GM18511 (cell line): ENCODE measurements at regions not wholly inside any gene's neighbourhood (a gene's known extent, or its start where the extent isn't known, plus 50 kb on each side); places are given as distances from the start of the nearest gene placed in this dataset.
A peak's percentile ranks its signal among the peaks of the same experiment; 100 is the strongest.

Experiments used
- ATAC-seq: cut with Tn5 transposase; IDR thresholded peaks from one replicate; pipeline ENCODE4 v1.9.1; 2021; ENCODE audit warnings: mild to moderate bottlenecking, moderate library complexity; ENCODE audit not compliant: unreplicated experiment

GRCh38 chr5:173689737-173690360 lies 73.4 kb upstream of the BOD1 start:
- peak; percentile 69 for ATAC-seq

DNA sequence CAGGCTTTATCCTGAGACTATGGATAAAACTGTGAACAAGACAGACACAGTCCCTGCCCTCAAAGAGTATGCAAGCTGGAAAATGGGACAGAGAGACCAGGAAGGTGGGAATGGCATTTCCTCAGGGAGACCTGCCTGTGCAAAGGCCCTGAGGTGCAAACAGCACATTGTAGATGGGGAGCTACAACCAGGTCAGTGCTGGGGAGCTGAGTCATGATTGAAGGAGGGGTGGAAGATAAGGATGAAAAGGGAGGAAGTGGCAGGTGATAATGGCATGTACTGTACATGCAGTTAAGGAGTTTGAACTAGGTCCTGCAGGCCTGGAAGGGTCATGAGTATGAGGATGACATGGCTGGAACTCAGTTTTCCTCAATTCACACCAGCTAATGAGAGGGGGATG lies 75.5 kb upstream of the BOD1 start:
- ATAC-seq = no peak

- ATAC-seq = no peak
These were observed 77.2 kb upstream of the BOD1 start for GRCh38 chr5:173693670-173694069.

- ATAC-seq = no peak
These were observed 79.8 kb upstream of the BOD1 start for GRCh38 chr5:173696216-173696615.

DNA sequence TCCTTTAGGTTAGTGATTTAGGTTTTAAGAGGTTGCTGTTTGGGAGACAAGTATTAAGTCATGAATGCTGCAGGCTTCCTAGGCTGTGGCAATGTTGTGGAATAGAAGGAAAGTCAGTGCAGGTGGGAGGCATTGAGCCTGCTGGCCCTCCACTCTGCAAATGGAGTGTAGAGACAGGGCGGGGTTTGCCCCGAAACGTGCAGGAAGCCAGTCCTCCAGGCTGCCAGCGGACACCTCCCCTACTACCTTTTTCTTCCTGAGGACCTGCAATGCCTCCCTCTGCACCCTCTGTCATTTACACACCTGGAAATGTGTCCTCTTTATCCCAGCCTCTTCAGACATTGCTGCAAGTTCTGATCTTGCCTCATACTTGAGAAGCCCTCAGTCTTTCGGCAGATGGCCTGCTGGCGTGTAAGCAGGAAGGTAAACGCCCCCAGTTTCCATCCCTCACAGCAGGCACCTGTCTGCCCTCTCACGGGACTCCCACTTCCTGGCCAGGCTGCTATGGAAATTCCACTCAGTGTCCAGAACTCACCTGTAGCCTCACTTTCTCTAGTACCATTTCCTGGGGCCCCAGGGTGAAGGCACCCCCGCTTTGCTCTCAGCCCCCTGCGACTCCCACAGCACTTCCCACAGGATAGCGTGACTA lies 81.6 kb upstream of the BOD1 start:
- no peak for ATAC-seq

DNA sequence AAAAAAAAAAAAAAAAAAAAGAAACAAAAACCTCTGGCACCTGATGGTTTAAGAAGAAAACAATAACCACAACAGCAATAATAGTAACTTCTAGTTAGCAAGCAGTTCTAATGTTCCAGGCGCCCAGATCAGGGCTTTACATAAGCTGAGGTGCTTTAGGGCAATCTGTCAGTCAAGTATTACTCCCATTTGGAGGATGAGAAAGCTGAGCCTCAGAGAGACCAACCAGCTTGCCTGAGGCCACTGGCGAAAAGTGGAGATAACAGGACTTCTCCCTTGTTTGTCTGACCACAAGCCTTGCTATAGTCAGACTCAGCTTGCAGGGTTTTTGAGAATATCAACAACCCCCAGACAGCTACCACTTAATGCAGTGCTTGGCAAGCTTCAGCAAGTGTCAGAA lies 83.5 kb upstream of the BOD1 start:
- no peak for ATAC-seq

DNA sequence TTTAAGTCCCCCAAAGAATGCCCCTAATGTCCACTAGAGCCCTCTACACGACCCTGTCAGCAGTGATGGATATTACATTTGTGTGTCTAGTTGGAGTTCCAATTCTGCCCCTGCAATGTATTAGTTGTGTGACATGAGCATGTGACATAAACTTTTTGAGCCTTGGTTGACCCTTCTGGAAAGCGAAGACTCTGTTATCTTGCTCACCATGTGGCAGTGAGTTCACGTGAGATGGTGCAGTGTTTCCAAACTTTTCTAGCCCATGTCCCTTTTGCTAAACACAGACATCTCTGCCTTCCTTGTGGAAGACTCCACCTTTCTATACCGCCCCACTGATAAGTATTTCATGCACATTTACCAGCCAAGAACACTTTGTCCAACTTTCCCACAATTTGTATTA lies 87.0 kb upstream of the BOD1 start:
- ATAC-seq = no peak

DNA sequence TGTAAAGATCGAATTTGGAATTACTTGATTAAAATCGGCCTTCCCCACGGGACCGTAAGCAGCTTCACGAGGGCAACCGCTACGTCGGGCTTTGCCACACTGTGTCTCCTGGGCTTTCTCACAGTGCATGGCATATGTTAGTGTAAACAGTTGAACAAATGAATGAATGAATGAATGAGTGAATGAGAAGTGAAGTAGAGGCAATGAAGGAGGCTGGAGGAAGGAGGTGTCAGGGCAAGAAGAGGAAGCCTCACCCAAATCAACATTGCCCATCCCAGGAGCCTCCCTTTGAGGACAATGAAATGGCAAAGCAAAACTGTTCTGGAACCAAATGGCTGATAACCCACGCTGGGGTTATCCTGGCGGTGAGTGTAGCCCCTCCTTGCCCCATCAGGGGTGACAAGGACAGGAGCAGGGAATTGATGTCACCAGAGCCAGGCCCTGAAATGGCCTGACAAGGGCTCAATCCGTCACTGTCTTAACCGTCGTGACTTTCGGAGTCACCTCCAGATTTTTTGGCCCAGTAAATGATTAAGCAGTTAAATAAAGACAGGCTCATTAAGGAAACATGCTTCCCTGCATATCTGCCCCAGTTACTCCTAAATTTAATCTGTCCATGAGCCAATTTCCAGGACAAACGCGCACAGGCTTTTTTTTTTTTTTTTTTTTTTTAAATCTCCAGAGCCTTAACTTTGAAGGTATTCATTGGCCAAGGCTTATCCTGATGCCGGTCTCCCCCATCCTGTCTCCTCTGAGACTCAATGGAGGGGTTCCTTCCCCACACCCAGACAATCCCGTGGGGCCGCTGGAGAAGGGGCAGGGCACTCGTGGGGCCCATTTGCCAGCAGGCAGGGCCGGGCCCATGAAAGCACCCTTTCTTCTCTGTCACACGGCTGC lies 88.4 kb upstream of the BOD1 start:
- no peak for ATAC-seq

DNA sequence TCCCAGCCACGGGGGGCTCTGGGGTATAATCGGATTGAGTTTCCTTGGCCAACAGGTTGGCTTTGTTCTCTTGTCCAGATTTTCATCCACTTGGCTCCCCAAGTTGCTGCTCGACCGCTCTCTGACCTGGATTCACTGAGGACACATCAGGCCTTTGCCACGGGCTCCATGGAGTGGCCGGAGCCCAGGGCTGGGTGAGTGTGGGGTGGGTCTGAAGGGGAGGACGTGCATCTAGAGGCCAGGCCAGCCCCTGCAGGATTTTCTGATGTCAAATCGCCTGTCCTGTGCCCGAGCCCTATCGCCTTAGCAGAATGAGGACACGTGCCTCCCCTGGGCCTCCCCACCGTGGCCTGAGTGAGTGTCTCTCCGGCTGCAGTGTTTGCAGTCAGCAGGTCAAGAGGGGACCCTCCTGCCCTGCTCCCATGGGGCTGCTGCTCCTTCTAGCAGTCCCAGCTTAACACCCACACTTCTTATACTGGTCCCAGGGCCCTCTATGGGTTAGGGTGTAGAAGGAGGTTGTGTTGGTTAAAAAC lies 89.1 kb upstream of the BOD1 start:
- no peak for ATAC-seq

DNA sequence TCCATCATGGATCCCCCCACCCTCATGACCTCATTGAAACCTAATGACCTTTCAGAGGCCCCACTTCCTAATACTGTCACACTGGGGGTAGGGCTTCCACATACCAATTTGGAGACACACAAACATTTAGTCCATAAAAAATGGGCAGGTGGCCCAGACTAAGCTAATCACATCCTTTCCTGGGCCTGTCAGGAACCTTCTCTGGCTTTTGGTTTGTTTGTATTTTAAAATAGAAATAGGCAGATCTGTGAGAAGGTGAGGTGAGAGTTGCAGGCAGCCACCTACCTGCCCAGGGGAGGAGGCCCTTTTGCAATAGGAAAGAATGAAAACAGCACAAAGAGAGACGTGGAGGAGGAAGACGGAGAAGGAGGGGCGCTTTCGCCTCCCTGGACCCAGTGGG lies 90.2 kb upstream of the BOD1 start:
- no peak for ATAC-seq

GRCh38 chr5:173707392-173707791 lies 90.9 kb upstream of the BOD1 start:
- ATAC-seq = peak; percentile 89

GRCh38 chr5:173709145-173709544 lies 92.7 kb upstream of the BOD1 start:
- ATAC-seq = no peak

DNA sequence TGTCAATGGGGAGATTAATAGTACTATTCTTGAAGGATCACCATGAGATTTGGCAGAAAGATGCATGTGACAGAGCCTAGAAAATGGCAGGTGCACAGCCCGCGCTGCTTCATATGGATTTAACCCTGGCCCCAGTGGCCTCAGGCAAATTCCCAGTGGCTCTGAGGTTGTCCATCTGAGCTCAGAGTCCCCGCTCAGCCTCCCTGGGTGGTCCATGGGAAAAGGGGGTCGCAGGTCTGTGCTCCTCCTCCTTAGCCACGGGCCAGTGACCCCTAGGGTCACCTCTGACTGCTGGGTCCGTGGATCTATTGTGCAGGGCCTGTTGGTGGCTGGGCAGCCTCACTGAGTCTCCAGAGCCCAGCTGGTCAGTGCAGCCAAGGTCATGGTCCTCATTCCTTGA lies 93.3 kb upstream of the BOD1 start:
- ATAC-seq = no peak

DNA sequence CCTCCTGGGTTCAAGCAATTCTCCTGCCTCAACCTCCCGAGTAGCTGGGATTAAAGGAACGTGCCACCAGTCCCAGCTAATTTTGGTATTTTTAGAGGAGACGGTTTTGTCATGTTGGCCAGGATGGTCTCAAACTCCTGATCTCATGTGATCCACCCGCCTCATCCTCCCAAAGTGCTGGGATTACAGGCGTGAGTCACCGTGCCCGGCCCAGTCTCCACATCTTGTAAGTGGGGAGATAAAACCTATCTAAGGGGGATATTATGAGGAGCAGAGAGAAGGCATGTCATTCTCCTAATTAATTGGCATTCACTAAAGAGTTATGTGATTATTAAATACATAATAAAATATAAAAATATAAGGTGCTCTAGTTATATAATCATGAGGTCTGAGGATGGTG lies 94.1 kb upstream of the BOD1 start:
- ATAC-seq = no peak

- no peak for ATAC-seq
These were observed 95.0 kb upstream of the BOD1 start for GRCh38 chr5:173711466-173711865.

- ATAC-seq = no peak
These were observed 96.2 kb upstream of the BOD1 start for GRCh38 chr5:173712609-173713175.

- no peak for ATAC-seq
These were observed 98.3 kb upstream of the BOD1 start for GRCh38 chr5:173714551-173715428.

DNA sequence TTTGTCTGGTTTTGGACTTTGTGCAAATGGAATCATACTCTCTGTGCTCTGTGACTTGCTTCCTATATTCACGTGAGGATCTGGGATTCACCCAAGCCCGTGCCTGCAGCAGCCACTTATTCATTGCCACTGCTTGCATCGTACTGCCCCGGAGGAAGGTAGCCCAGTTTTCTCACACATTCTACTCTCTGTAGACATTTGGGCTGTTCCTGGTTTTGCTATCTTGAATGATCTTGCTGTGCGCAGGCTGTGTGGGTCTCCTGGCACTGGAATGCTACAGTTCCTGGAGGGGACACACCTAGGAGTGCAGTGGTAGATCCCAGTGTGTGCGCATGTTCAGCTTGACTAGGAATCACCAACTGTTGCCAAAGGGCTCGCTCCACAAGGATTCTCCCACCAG lies 99.2 kb upstream of the BOD1 start:
- ATAC-seq = no peak

DNA sequence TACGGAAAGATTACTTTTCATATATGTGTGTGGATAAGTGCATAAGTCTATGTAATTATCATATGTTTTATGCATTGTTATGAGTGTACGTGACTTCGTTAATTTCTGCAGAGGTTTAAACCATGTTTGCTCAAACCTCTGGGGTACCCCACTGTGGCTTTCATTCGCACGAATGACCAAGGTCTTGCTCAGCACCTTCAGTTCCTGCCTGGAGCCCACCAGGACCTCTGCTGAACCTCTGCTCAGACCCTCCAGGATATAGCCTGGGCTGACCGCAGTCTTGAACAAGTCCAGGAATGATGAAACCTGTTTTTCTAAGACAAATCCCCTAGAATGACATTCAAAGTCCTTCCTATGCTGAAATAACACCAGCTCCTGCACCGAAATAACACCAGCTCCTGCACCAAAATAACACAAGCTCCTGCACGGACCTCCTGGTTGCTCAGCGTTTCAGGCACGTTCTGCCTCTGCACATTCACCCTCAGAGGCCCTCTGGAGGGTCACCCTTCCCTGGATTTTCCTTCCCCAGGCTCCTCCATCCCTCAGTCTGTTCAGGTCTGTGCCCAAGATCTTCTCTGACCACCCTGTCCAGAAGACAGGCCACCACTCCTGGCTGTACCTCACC lies 99.7 kb upstream of the BOD1 start:
- ATAC-seq = no peak

- no peak for ATAC-seq
These were observed 101.5 kb upstream of the BOD1 start for GRCh38 chr5:173717959-173718358.
